Keratinocyte (primary cell): ENCODE measurements at regions not wholly inside any gene's neighbourhood (a gene's known extent, or its start where the extent isn't known, plus 50 kb on each side); places are given as distances from the start of the nearest gene placed in this dataset.

Source experiments
- DNase-seq: peaks from one replicate; pipeline ENCODE4 v3.0.0-alpha.2; 2011; ENCODE audit warnings: low read depth, missing footprints, low spot score
- FAIRE-seq: peaks from 2 replicates; lab custom pipeline; 2011; peaks lifted over from hg19 to GRCh38; lab: Jason Lieb, UNC
- H2AFZ ChIP-seq: 2 replicates; pipeline ENCODE4 v1.6.0; 2012; ENCODE audit warnings: low read length, control low read depth, inconsistent platforms; ENCODE audit not compliant: control insufficient read depth
- H3K27ac ChIP-seq: 2 replicates; pipeline ENCODE4 v1.5.1; 2011; ENCODE audit warnings: low read length; ENCODE audit not compliant: control insufficient read depth, insufficient read depth
- H3K27me3 ChIP-seq: 3 replicates; pipeline ENCODE4 v1.6.0; 2011; ENCODE audit warnings: low read length; ENCODE audit not compliant: control insufficient read depth, insufficient read depth; ENCODE audit errors: extremely low read depth
- H3K36me3 ChIP-seq, 2 experiments: 2 replicates in 1 of 2; 3 replicates in 1 of 2; pipeline ENCODE4 v1.5.1; 2011; ENCODE audit warnings: low read length in 2 of 2, mild to moderate bottlenecking in 1 of 2; ENCODE audit not compliant: control insufficient read depth in 2 of 2, insufficient read depth in 2 of 2; ENCODE audit errors: extremely low read depth in 1 of 2
- H3K4me1 ChIP-seq: 3 replicates; pipeline ENCODE4 v1.5.1; 2011; ENCODE audit warnings: low read length; ENCODE audit not compliant: control insufficient read depth, insufficient read depth; ENCODE audit errors: extremely low read depth
- H3K4me2 ChIP-seq: 3 replicates; pipeline ENCODE4 v1.6.0; 2011; ENCODE audit warnings: low read depth, low read length; ENCODE audit not compliant: control insufficient read depth, insufficient read depth; ENCODE audit errors: extremely low read depth
- H3K4me3 ChIP-seq, 3 experiments: fragments of 200-600 bp in 1 of 3; sonication (generic) in 1 of 3; 2 replicates in 2 of 3; 3 replicates in 1 of 3; pipeline ENCODE4 v1.5.1; 2011 to 2016; ENCODE audit warnings: low read length in 3 of 3, mild to moderate bottlenecking in 3 of 3, control low read depth in 2 of 3, inconsistent platforms in 1 of 3, low read depth in 1 of 3, mixed read lengths in 1 of 3, mixed run types in 1 of 3, moderate library complexity in 1 of 3; ENCODE audit not compliant: control insufficient read depth in 2 of 3, insufficient read depth in 2 of 3; ENCODE audit errors: extremely low read depth in 1 of 3
- H3K79me2 ChIP-seq: 2 replicates; pipeline ENCODE4 v1.6.0; 2012; ENCODE audit warnings: low read length; ENCODE audit not compliant: control insufficient read depth, insufficient read depth
- H3K9ac ChIP-seq: 3 replicates; pipeline ENCODE4 v1.6.0; 2011; ENCODE audit warnings: low read length; ENCODE audit not compliant: control insufficient read depth, insufficient read depth; ENCODE audit errors: extremely low read depth
- H3K9me1 ChIP-seq: 3 replicates; pipeline ENCODE4 v1.6.0; 2011; ENCODE audit warnings: low read length; ENCODE audit not compliant: control insufficient read depth, insufficient read depth; ENCODE audit errors: extremely low read depth
- H3K9me3 ChIP-seq: 2 replicates; pipeline ENCODE4 v1.5.1; 2012; ENCODE audit warnings: low read depth, low read length; ENCODE audit not compliant: control insufficient read depth
- H4K20me1 ChIP-seq: 3 replicates; pipeline ENCODE4 v1.6.0; 2011; ENCODE audit warnings: low read length; ENCODE audit not compliant: control insufficient read depth, insufficient read depth; ENCODE audit errors: extremely low read depth
- CTCF ChIP-seq, 3 experiments: IDR thresholded peaks in 1 of 3; conservative IDR thresholded peaks in 1 of 3; optimal IDR thresholded peaks in 1 of 3; 2 replicates in 2 of 3; 3 replicates in 1 of 3; pipeline versions ENCODE3 to v1.5.1; 2011; ENCODE audit warnings: low read length in 3 of 3, mild to moderate bottlenecking in 3 of 3, moderate library complexity in 2 of 3, control low read depth in 1 of 3, inconsistent platforms in 1 of 3; ENCODE audit not compliant: insufficient read depth in 2 of 3; ENCODE audit errors: extremely low read depth in 1 of 3
- EZH2 ChIP-seq: IDR thresholded peaks from one replicate; pipeline ENCODE4 v1.6.1; 2012; ENCODE audit warnings: inconsistent platforms, mild to moderate bottlenecking, low read length, moderate library complexity
- dilution Hi-C: fragments of 300-500 bp; cut with MboI; formaldehyde crosslinking; loops from one replicate; pipeline ENCODE4 v1.7.0; 2020; ENCODE audit warnings: low sequenced_read_pairs; ENCODE audit not compliant: extremely low pct_ligation_motif_present

GRCh38 chr19:27884376-27884775 is 1328.6 kb downstream of the UQCRFS1 start:
- no peaks in the 10 kb centered on the region for H3K9me1 ChIP-seq
- no peaks in the 10 kb centered on the region for H3K27me3 ChIP-seq
- no peak for TF ChIP-seq EZH2
- no peak overlapping the region for H3K27ac ChIP-seq
- H4K20me1 ChIP-seq, result no peaks in the 10 kb centered on the region
- no peaks in the 10 kb centered on the region for H3K4me1 ChIP-seq
- no peak overlapping the region for H2AFZ ChIP-seq
- DNase-seq, result no peak
- FAIRE-seq, result no peak
- no peaks in the 10 kb centered on the region for H3K79me2 ChIP-seq
- no peak overlapping the region for H3K4me3 ChIP-seq
- no peaks in the 10 kb centered on the region for H3K36me3 ChIP-seq
- H3K4me2 ChIP-seq, result no peak overlapping the region
- H3K9me3 ChIP-seq, result peaks cover 2% of the 10 kb centered on the region
- dilution Hi-C loops, result no loop called here
- H3K9ac ChIP-seq, result no peak overlapping the region

GRCh38 chr19:27881213-27881612 is 1331.7 kb downstream of the UQCRFS1 start:
- DNase-seq (no peak), FAIRE-seq (no peak)
- H3K4me3 ChIP-seq, result no peak overlapping the region
- no peak overlapping the region for H2AFZ ChIP-seq
- no peaks in the 10 kb centered on the region for H3K4me1 ChIP-seq
- H3K27ac ChIP-seq, result no peak overlapping the region
- H3K9me1 ChIP-seq, result no peaks in the 10 kb centered on the region
- H3K9ac ChIP-seq, result no peak overlapping the region
- H3K36me3 ChIP-seq, result no peaks in the 10 kb centered on the region
- no peaks in the 10 kb centered on the region for H3K9me3 ChIP-seq
- dilution Hi-C loops, result no loop called here
- no peaks in the 10 kb centered on the region for H3K27me3 ChIP-seq
- TF ChIP-seq CTCF (optimal IDR thresholded peaks at IDR 0.05 in 1 of 3, IDR thresholded peaks at IDR 0.05 in 1 of 3, conservative IDR thresholded peaks at IDR 0.05 in 1 of 3; ENCODE audit: extremely low read depth in 1 of 3, insufficient read depth in 2 of 3, low read length in 3 of 3) (no peak), EZH2 (no peak)
- H4K20me1 ChIP-seq, result no peaks in the 10 kb centered on the region
- H3K79me2 ChIP-seq, result no peaks in the 10 kb centered on the region
- no peak overlapping the region for H3K4me2 ChIP-seq

GRCh38 chr19:27876976-27877512 is 1335.9 kb downstream of the UQCRFS1 start:
- no peaks in the 10 kb centered on the region for H3K79me2 ChIP-seq
- TF ChIP-seq EZH2 (no peak), CTCF (optimal IDR thresholded peaks at IDR 0.05 in 1 of 3, IDR thresholded peaks at IDR 0.05 in 1 of 3, conservative IDR thresholded peaks at IDR 0.05 in 1 of 3; ENCODE audit: extremely low read depth in 1 of 3, insufficient read depth in 2 of 3, low read length in 3 of 3) (no peak)
- H3K9me3 ChIP-seq, result no peaks in the 10 kb centered on the region
- no peak overlapping the region for H2AFZ ChIP-seq
- H3K9ac ChIP-seq, result no peak overlapping the region
- H3K4me3 ChIP-seq, result no peak overlapping the region
- DNase-seq (no peak), FAIRE-seq (no peak)
- H3K27ac ChIP-seq, result no peak overlapping the region
- H3K27me3 ChIP-seq, result no peaks in the 10 kb centered on the region
- H3K4me1 ChIP-seq, result no peaks in the 10 kb centered on the region
- no peaks in the 10 kb centered on the region for H4K20me1 ChIP-seq
- H3K4me2 ChIP-seq, result no peak overlapping the region
- H3K36me3 ChIP-seq, result no peaks in the 10 kb centered on the region
- H3K9me1 ChIP-seq, result no peaks in the 10 kb centered on the region
- dilution Hi-C loops, result no loop called here
